Ectodermal cell (in vitro differentiated cells): ENCODE measurements at regions not wholly inside any gene's neighbourhood (a gene's known extent, or its start where the extent isn't known, plus 50 kb on each side); places are given as distances from the start of the nearest gene placed in this dataset.
"Not testable (repeated sequence)": the region's sequence is repeated elsewhere in the genome, so short reads cannot be mapped to it uniquely, and the experiment has no call there.

Source experiments
- H3K27ac ChIP-seq: 2 replicates; pipeline ENCODE4 v1.7.0; 2013; ENCODE audit warnings: mild to moderate bottlenecking, low read depth, low read length; ENCODE audit not compliant: insufficient read depth, poor library complexity, severe bottlenecking
- H3K27me3 ChIP-seq: 2 replicates; pipeline ENCODE4 v1.7.0; 2013; ENCODE audit warnings: mild to moderate bottlenecking, low read length; ENCODE audit not compliant: insufficient read depth, control insufficient read depth, poor library complexity, severe bottlenecking
- H3K36me3 ChIP-seq: one replicate; pipeline ENCODE4 v1.7.0; 2013; ENCODE audit warnings: low read length; ENCODE audit not compliant: control insufficient read depth, insufficient read depth
- H3K4me1 ChIP-seq: one replicate; pipeline ENCODE4 v1.7.0; 2013; ENCODE audit warnings: low read length; ENCODE audit not compliant: control insufficient read depth, insufficient read depth
- H3K4me3 ChIP-seq: 2 replicates; pipeline ENCODE4 v1.7.0; 2013; ENCODE audit warnings: low read depth, low read length, control low read depth; ENCODE audit not compliant: insufficient read depth
- H3K9me3 ChIP-seq: 2 replicates; pipeline ENCODE4 v1.7.0; 2013; ENCODE audit warnings: mild to moderate bottlenecking, low read length, moderate library complexity; ENCODE audit not compliant: control insufficient read depth
- WGBS, 2 experiments: methylation state at CpG; one replicate each; pipeline ENCODE4 v1.1.7; 2013; ENCODE audit warnings: missing lambda C conversion rate in 2 of 2; 5-methylcytosine and 5-hydroxymethylcytosine counted together

- Histone ChIP-seq H3K27me3 (no peaks in the 10 kb centered on the region), H3K27ac (no peak overlapping the region), H3K36me3 (no peaks in the 10 kb centered on the region), H3K9me3 (no peaks in the 10 kb centered on the region), H3K4me1 (peaks cover 14% of the 10 kb centered on the region), H3K4me3 (peak overlapping the region; percentile 71)
- WGBS, 2 experiments: 72 to 88% methylated on average over 2 of the region's 3 CpGs
Measured at GRCh38 chr6:26187292-26187691, 100.1 kb downstream of the HFE start.

DNA sequence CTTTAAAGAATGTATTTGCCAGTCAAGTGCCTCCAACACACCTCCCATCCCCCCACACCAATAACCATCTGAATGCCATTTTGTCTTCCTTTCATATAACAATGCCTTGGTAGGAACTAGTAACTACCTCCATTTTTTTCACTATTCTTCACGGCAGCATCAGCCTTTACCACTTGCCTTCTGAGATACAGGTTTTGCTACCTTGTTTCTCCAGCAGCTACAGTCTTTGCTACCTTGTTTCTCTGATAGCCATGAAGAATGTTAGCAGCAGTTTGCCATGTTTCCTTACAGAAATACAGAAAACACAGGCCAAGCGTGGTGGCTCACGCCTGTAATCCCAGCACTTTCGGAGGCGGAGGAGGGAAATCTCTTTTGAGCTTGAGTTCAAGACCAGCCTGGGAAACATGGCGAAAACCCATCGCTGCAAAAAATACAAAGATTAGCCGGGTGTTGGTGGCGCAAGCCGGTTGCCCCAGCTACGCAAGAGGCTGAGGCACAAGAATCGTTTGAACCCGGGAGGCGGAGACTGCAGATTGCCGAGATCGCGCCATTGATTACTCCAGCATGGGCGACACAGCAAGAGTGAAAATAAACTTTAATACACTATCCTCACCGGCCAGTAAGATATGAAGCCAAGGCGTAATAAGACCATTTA lies 100.9 kb downstream of the HFE start:
- Histone ChIP-seq H3K4me3 (peak overlapping the region; percentile 71), H3K27ac (peak overlapping the region; percentile 90), H3K27me3 (no peaks in the 10 kb centered on the region), H3K36me3 (no peaks in the 10 kb centered on the region), H3K9me3 (no peaks in the 10 kb centered on the region), H3K4me1 (peaks cover 14% of the 10 kb centered on the region)
- 1% methylated on average over 20 of the region's 20 CpGs for WGBS, 2 experiments

GRCh38 chr6:26191512-26191911 lies 104.3 kb downstream of the HFE start:
- H3K9me3 ChIP-seq, H3K4me3 ChIP-seq, H3K4me1 ChIP-seq, H3K36me3 ChIP-seq, H3K27ac ChIP-seq, H3K27me3 ChIP-seq: not testable (repeated sequence)
- WGBS, 2 experiments: 84 to 92% methylated on average over 7 of the region's 8 CpGs

- H3K27me3 ChIP-seq: no peaks in the 10 kb centered on the region
- no peaks in the 10 kb centered on the region for H3K36me3 ChIP-seq
- no peak overlapping the region for H3K4me3 ChIP-seq
- no peak overlapping the region for H3K27ac ChIP-seq
- H3K9me3 ChIP-seq: no peaks in the 10 kb centered on the region
- WGBS, 2 experiments: 83 to 100% methylated on average over 1 of the region's 1 CpG
- H3K4me1 ChIP-seq: no peaks in the 10 kb centered on the region
Measured at GRCh38 chr6:26193467-26194328, 106.5 kb downstream of the HFE start.

DNA sequence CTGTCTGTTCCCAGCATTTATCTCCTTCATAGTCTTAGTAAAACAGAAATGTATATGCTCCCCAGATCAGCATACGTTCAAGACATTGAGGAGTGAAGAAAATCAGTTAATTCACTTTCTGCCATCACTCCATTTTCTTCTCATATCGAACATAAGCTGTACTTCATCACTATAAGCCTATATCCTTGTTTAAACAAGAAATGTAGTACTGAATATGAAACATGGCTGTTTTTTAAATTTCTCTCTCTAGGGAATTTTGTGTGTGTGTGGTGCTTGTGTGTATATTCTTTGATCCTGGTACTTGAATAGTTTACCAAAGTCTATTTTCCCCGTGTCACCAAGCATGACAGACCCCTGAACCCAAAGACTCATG lies 107.1 kb downstream of the HFE start:
- Histone ChIP-seq H3K9me3 (no peaks in the 10 kb centered on the region), H3K4me3 (no peak overlapping the region), H3K36me3 (no peaks in the 10 kb centered on the region), H3K4me1 (no peaks in the 10 kb centered on the region), H3K27ac (no peak overlapping the region), H3K27me3 (no peaks in the 10 kb centered on the region)
- 91 to 100% methylated on average over 2 to 3 of the region's 3 CpGs for WGBS, 2 experiments

DNA sequence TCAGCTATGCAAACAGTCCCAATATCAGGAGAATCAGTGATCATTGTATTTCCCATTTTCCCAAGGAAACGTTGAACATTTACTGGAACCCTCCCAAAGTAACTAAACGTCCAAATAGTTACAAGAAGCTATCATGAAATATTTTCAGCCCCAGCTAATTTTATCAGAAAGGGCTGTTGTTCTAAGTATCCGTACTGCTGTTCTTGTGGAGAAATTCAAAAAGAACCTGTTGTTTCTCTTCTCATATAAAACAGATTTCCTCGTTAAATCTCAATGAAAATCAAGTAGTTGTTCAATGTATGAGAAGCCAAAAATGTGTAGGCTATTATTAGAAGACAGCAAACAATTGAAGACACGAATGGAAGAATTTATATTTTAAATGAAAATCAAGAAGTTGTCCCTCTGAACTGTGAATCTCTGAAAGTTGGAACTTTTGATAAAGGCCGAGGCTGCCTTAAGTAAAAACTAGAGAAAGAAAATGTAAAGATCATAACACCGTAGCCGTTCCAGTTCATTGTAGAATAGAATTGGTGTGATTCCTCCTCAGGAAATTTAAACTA lies 107.7 kb downstream of the HFE start:
- Histone ChIP-seq H3K4me1 (no peaks in the 10 kb centered on the region), H3K36me3 (no peaks in the 10 kb centered on the region), H3K27me3 (no peaks in the 10 kb centered on the region), H3K4me3 (peak overlapping the region; percentile 93), H3K27ac (peak overlapping the region; percentile 47), H3K9me3 (no peaks in the 10 kb centered on the region)
- WGBS, 2 experiments: 31 to 51% methylated on average over 6 to 8 of the region's 8 CpGs

DNA sequence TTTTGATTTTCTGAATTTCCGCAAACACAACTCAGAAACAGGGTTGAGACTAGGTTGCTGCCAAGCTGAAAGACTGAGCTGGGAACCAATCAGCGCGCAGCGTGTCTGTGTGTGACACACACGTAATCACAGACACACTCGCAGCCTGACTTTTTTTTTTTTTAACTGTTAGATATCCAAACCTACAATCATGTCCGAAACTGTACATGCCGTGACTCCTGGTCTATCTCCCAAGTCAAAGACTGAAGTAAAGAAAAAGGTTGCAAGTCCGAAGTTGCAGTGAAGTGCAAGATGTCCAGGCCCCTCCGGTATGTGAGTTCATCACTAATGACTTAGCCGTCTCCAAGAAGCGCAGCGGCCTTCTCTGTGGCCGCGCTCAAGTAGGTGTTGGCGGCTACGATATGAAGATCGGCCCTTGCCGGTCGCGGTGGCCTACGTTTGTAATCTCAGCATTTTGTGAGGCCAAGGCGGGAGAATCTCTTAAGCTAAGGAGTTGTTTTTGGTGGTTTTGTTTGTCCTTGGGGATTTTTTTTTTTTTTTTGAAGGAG lies 108.2 kb downstream of the HFE start:
- no peaks in the 10 kb centered on the region for H3K4me1 ChIP-seq
- no peaks in the 10 kb centered on the region for H3K36me3 ChIP-seq
- peak overlapping the region; percentile 93 for H3K4me3 ChIP-seq
- H3K27me3 ChIP-seq: no peaks in the 10 kb centered on the region
- peak overlapping the region; percentile 47 for H3K27ac ChIP-seq
- 5 to 10% methylated on average over 23 of the region's 23 CpGs for WGBS, 2 experiments
- no peaks in the 10 kb centered on the region for H3K9me3 ChIP-seq

DNA sequence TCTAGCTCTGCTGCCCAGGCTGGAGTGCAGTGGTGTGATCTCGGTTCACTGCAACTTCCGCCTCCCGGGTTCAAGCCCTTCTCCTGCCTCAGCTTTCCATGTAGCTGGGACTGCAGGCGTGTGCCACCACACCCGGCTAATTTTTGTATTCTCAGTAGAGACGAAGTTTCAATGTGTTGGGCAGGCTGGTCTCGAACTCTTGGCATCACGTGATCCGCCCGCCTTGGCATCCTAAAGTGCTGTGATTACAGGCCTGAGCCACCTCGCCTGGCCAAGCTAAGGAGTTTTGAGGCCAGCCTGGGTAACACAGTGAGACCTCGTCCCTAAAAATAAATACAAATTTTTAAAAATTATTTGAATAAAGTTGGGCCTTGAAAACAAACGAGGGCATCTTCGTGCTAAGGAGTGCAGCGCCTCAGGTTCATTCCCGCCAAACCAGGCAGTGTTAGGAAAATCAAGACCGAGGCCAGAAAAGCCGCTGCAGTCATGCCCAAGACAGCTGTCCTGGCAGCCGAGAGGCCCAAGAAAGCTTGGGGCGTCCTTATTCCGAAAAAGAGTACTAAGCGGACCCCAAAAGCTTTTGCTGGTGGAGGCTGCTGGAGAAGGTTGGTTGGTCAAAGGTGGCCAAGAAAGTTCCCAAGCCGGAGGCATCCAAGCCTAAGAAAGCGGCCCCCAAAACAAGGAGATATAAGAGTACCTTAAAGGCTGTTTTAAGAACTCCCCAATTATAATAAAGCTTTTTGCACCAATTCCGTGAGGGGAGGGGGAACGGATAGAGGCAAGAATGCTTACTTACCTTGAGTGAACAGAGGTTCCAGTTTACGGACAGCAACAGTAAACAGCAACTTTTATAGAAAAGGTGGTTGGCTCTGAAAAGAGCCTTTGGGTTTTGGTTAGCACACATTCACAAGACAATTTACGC lies 109.0 kb downstream of the HFE start:
- H3K4me1 ChIP-seq: no peaks in the 10 kb centered on the region
- WGBS, 2 experiments: 13 to 14% methylated on average over 28 of the region's 28 CpGs
- H3K27ac ChIP-seq: peak overlapping the region; percentile 79

GRCh38 chr6:26196846-26197635 lies 109.8 kb downstream of the HFE start:
- WGBS, 2 experiments: 0 to 1% methylated on average over 51 of the region's 51 CpGs

More for the DNA sequence above, 109.0 kb downstream of the HFE start:
- Histone ChIP-seq H3K27me3 (no peaks in the 10 kb centered on the region), H3K4me3 (peak overlapping the region; percentile 93), H3K36me3 (no peaks in the 10 kb centered on the region), H3K9me3 (no peaks in the 10 kb centered on the region)

More at GRCh38 chr6:26196846-26197635, 109.8 kb downstream of the HFE start:
- H3K36me3 ChIP-seq: no peaks in the 10 kb centered on the region
- peak overlapping the region; percentile 93 for H3K4me3 ChIP-seq
- no peaks in the 10 kb centered on the region for H3K27me3 ChIP-seq
- peak overlapping the region; percentile 79 for H3K27ac ChIP-seq
- H3K4me1 ChIP-seq: no peaks in the 10 kb centered on the region
- H3K9me3 ChIP-seq: no peaks in the 10 kb centered on the region
